Vagina (tissue), 2 donors: ENCODE measurements at regions not wholly inside any gene's neighbourhood (a gene's known extent, or its start where the extent isn't known, plus 50 kb on each side); places are given as distances from the start of the nearest gene placed in this dataset.

Source experiments
- CTCF ChIP-seq, 3 experiments: fragments of 450-650 bp in 2 of 3; fragments of 200-600 bp in 1 of 3; sonication (generic) in 1 of 3; IDR thresholded peaks; one replicate each; pipeline ENCODE4 v1.5.1; 2017 to 2019; ENCODE audit warnings: antibody characterized with exemption in 3 of 3, mild to moderate bottlenecking in 2 of 3, moderate library complexity in 2 of 3
- POLR2AphosphoS5 ChIP-seq, 2 donors: sonication (generic); formaldehyde crosslinking; IDR thresholded peaks; one replicate each; pipeline ENCODE4 v1.9.0; 2017; ENCODE audit warnings: antibody characterized with exemption in 2 of 2, mild to moderate bottlenecking in 2 of 2, low read depth in 1 of 2; ENCODE audit not compliant: insufficient read depth in 1 of 2

- TF ChIP-seq CTCF (IDR thresholded peaks at IDR 0.05) (no peak), POLR2AphosphoS5 (IDR thresholded peaks at IDR 0.05; ENCODE audit: insufficient read depth in 1 of 2, low read depth in 1 of 2) (no peak)
Measured at GRCh38 chr5:96013254-96013653, 51.6 kb upstream of the ELL2 start.
